Endothelial cell (in vitro differentiated cells): ENCODE measurements at regions not wholly inside any gene's neighbourhood (a gene's known extent, or its start where the extent isn't known, plus 50 kb on each side); places are given as distances from the start of the nearest gene placed in this dataset.

ENCODE experiments used
- DNase-seq: peaks from one replicate; pipeline ENCODE4 v3.0.0; 2021; ENCODE audit warnings: low spot score
- H3K27ac Mint-ChIP-seq: one replicate; pipeline ENCODE4 v1.8.0; 2021; ENCODE audit warnings: mixed read lengths, inconsistent platforms; ENCODE audit not compliant: unreplicated experiment
- H3K27me3 Mint-ChIP-seq: one replicate; pipeline ENCODE4 v1.8.0; 2021; ENCODE audit warnings: mild to moderate bottlenecking, moderate library complexity, mixed read lengths, inconsistent platforms; ENCODE audit not compliant: unreplicated experiment
- H3K36me3 Mint-ChIP-seq: one replicate; pipeline ENCODE4 v1.8.0; 2021; ENCODE audit warnings: mild to moderate bottlenecking, low read depth, mixed read lengths, inconsistent platforms; ENCODE audit not compliant: unreplicated experiment
- H3K4me1 Mint-ChIP-seq: one replicate; pipeline ENCODE4 v1.8.0; 2021; ENCODE audit warnings: mild to moderate bottlenecking, mixed read lengths, inconsistent platforms; ENCODE audit not compliant: unreplicated experiment
- H3K4me3 Mint-ChIP-seq: one replicate; pipeline ENCODE4 v1.8.0; 2021; ENCODE audit warnings: mild to moderate bottlenecking, mixed read lengths, inconsistent platforms; ENCODE audit not compliant: unreplicated experiment
- H3K9me3 Mint-ChIP-seq: one replicate; pipeline ENCODE4 v1.8.0; 2021; ENCODE audit warnings: mixed read lengths, inconsistent platforms; ENCODE audit not compliant: unreplicated experiment
- CTCF ChIP-seq: fragments of 200-600 bp; sonication (generic); IDR thresholded peaks from one replicate; pipeline ENCODE4 v1.5.0; 2021; ENCODE audit warnings: antibody characterized with exemption; ENCODE audit not compliant: unreplicated experiment

DNA sequence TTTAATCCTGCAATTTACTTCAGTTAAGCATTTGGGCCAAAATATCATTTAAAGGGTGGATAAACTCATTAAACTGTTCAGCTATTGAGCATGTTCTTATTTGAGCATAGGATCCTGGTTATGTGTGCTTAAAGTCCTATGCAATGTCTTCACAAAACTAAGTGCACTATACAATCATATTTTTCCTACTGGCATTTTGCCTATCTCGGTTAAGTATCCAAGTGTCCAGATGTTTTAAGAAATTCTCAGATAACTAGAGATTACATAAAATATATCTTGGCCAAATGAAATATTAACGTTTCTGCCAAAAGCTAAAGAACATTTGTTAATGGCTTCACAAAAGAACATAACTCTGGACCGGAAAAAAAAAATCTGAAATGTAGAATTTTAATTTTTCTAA, 250.8 kb upstream of the LRFN5 start:
- Mint-ChIP-seq H3K9me3 (no peaks in the 10 kb centered on the region), H3K4me3 (no peak overlapping the region), H3K27ac (no peak overlapping the region), H3K27me3 (peaks cover 2% of the 10 kb centered on the region), H3K4me1 (no peaks in the 10 kb centered on the region), H3K36me3 (no peaks in the 10 kb centered on the region)
- TF ChIP-seq CTCF: no peak
- no peak for DNase-seq

DNA sequence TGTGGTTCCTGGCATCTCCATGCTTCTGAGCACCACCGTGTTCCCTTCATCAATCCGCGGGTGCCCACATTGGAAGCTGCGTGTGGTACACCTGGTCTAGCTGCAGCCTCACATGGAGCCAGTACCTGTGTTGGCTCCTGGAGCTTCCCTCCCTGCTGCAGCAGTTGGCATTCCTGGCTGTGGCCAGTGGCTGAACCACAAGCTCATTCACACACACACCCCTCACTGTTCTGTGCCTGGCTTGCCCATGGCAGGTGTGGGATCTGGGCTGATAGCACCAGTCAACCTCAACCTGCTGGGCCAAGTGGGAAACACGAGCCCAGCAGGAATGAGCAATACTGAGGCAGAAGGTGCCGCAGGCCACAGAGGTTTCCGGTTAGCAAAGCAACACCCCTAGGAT, 256.2 kb upstream of the LRFN5 start:
- Mint-ChIP-seq H3K36me3 (no peaks in the 10 kb centered on the region), H3K27ac (no peak overlapping the region), H3K4me3 (no peak overlapping the region)

GRCh38 chr14:41349289-41349910, 257.3 kb upstream of the LRFN5 start:
- DNase-seq: no peak
- no peaks in the 10 kb centered on the region for H3K4me1 Mint-ChIP-seq
- no peaks in the 10 kb centered on the region for H3K36me3 Mint-ChIP-seq
- H3K27ac Mint-ChIP-seq: no peak overlapping the region
- H3K4me3 Mint-ChIP-seq: no peak overlapping the region
- H3K9me3 Mint-ChIP-seq: no peaks in the 10 kb centered on the region
- TF ChIP-seq CTCF: no peak
- no peaks in the 10 kb centered on the region for H3K27me3 Mint-ChIP-seq

More for the DNA sequence above, 256.2 kb upstream of the LRFN5 start:
- no peaks in the 10 kb centered on the region for H3K27me3 Mint-ChIP-seq
- no peak for DNase-seq
- H3K4me1 Mint-ChIP-seq: no peaks in the 10 kb centered on the region
- H3K9me3 Mint-ChIP-seq: no peaks in the 10 kb centered on the region
- TF ChIP-seq CTCF: no peak

DNA sequence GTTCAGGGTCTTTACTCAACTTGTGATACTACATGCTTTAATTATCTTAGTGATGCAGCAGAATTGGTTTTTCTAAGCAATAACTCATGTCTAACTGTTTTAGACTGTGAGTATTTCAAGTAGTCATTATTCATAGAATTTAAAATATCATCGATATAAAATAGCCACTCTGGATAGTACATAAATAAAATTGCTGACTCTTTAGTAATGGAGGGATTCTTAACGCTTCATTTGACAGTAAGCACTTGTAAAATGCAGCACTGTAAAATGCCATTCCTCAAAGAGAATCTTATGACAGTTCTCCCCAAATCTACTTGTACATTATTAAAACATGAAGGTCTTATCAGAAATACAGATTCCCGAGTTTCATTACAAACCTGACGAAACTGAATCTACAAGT, 262.8 kb upstream of the LRFN5 start:
- TF ChIP-seq CTCF: no peak
- Mint-ChIP-seq H3K27me3 (peaks cover 2% of the 10 kb centered on the region), H3K27ac (no peak overlapping the region), H3K4me3 (no peak overlapping the region), H3K9me3 (no peaks in the 10 kb centered on the region), H3K4me1 (no peaks in the 10 kb centered on the region), H3K36me3 (no peaks in the 10 kb centered on the region)
- no peak for DNase-seq

GRCh38 chr14:41313196-41313595, 293.5 kb upstream of the LRFN5 start:
- H3K27me3 Mint-ChIP-seq: no peaks in the 10 kb centered on the region

More at GRCh38 chr14:41313196-41313595, 293.5 kb upstream of the LRFN5 start:
- TF ChIP-seq CTCF: no peak
- no peak for DNase-seq
- Mint-ChIP-seq H3K4me1 (no peaks in the 10 kb centered on the region), H3K9me3 (no peaks in the 10 kb centered on the region), H3K4me3 (no peak overlapping the region), H3K36me3 (no peaks in the 10 kb centered on the region), H3K27ac (no peak overlapping the region)
